CD4-positive, alpha-beta T cell (primary cell): ENCODE measurements at regions not wholly inside any gene's neighbourhood (a gene's known extent, or its start where the extent isn't known, plus 50 kb on each side); places are given as distances from the start of the nearest gene placed in this dataset.

Experiments
- ATAC-seq: fragments of 200-7000 bp; cut with Tn5 transposase; one replicate; pipeline ENCODE4 v1.10.0; 2022; ENCODE audit warnings: mild to moderate bottlenecking; ENCODE audit not compliant: poor library complexity
- CTCF ChIA-PET: fragments of 350-600 bp; sonication (Branson Sonifier 250); formaldehyde crosslinking; loops from one replicate; lab custom pipeline; 2021; ENCODE audit warnings: antibody characterized with exemption, inconsistent platforms; lab: Charles Lee
- POLR2A ChIA-PET: fragments of 350-600 bp; sonication (Branson Sonifier 250); formaldehyde crosslinking; loops from one replicate; lab custom pipeline; 2021; ENCODE audit warnings: antibody characterized with exemption, inconsistent platforms; lab: Charles Lee
- DNase-seq, 14 experiments: peaks; one replicate each; pipeline ENCODE4 v3.0.0-alpha.2; 2013 to 2020; ENCODE audit warnings: mixed read lengths in 2 of 14
- H3K27ac ChIP-seq, 2 donors: one replicate each; pipeline versions ENCODE4 v1.5.1 to v1.7.0; 2013; ENCODE audit warnings: low read length in 2 of 2, low read depth in 1 of 2, mild to moderate bottlenecking in 1 of 2
- H3K27me3 ChIP-seq, 2 experiments: 1 replicate in 1 of 2; 2 replicates in 1 of 2; pipeline versions ENCODE4 v1.6.1 to v1.7.0; 2013; ENCODE audit warnings: low read length in 2 of 2, control low read depth in 1 of 2, mild to moderate bottlenecking in 1 of 2, moderate library complexity in 1 of 2; ENCODE audit not compliant: insufficient read depth in 2 of 2, control insufficient read depth in 1 of 2
- H3K36me3 ChIP-seq: one replicate; pipeline ENCODE4 v1.6.1; 2013; ENCODE audit warnings: low read length, control low read depth; ENCODE audit not compliant: insufficient read depth
- H3K4me1 ChIP-seq: one replicate; pipeline ENCODE4 v1.6.1; 2013; ENCODE audit warnings: low read length, control low read depth; ENCODE audit not compliant: insufficient read depth
- H3K4me3 ChIP-seq: one replicate; pipeline ENCODE4 v1.5.1; 2013; ENCODE audit warnings: mild to moderate bottlenecking, low read length, moderate library complexity
- H3K9me3 ChIP-seq, 2 experiments: 1 replicate in 1 of 2; 2 replicates in 1 of 2; pipeline versions ENCODE4 v1.6.1 to v1.7.0; 2013; ENCODE audit warnings: low read length in 2 of 2, mild to moderate bottlenecking in 2 of 2, control low read depth in 1 of 2, moderate library complexity in 1 of 2; ENCODE audit not compliant: control insufficient read depth in 1 of 2, insufficient read depth in 1 of 2
- H3K27ac Mint-ChIP-seq: one replicate; pipeline ENCODE4 v1.8.0; 2020; ENCODE audit warnings: mixed read lengths
- H3K27me3 Mint-ChIP-seq: one replicate; pipeline ENCODE4 v1.8.0; 2021; ENCODE audit warnings: mixed read lengths
- H3K36me3 Mint-ChIP-seq: one replicate; pipeline ENCODE4 v1.8.0; 2021; ENCODE audit warnings: low read depth, mixed read lengths
- H3K4me1 Mint-ChIP-seq: one replicate; pipeline ENCODE4 v1.8.0; 2021; ENCODE audit warnings: low read depth, mixed read lengths
- H3K4me3 Mint-ChIP-seq: one replicate; pipeline ENCODE4 v1.8.0; 2020; ENCODE audit warnings: mild to moderate bottlenecking, mixed read lengths
- H3K9me3 Mint-ChIP-seq: one replicate; pipeline ENCODE4 v1.8.0; 2020; ENCODE audit warnings: mixed read lengths
- intact Hi-C, 2 experiments: fragments of 100-400 bp; cut with DNase I in 1 of 2; cut with micrococcal nuclease in 1 of 2; formaldehyde crosslinking; loops; one replicate each; pipeline versions ENCODE4 v1.15.1 to v1.9.0; 2023 to 2025; cut with DNase I, micrococcal nuclease
- TF ChIP-seq, protein P1 (sequence below): fragments of 200-600 bp; IDR thresholded peaks from one replicate; pipeline ENCODE4 v1.8.0; 2022; ENCODE audit warnings: antibody characterized with exemption, mild to moderate bottlenecking

DNA sequence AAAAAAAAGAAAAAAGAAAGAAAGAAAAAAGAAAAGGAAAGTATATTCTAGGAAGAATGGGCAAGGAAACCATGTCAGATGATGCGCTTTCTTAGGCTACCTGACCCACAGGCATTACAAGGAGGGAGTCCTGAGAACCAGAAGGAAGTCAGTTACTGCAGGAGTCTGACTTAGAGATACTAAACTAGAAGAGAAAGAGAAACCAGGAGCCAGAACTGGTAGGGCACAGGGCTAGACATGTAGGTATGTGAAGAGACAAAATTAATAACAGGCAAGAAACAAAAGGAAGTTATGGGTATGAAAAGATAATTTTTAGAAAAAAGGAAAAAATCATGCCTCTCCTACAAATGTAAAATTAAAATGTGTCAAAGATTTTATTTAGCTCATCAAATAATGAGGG, 63.3 kb upstream of the LRRN1 start:
- no peaks in the 10 kb centered on the region for H3K9me3 Mint-ChIP-seq
- ChIA-PET CTCF (no interaction called here), POLR2A (no interaction called here)
- Histone ChIP-seq H3K27ac (no peak overlapping the region), H3K27me3 (no peaks in the 10 kb centered on the region), H3K4me1 (no peaks in the 10 kb centered on the region), H3K9me3 (no peaks in the 10 kb centered on the region), H3K4me3 (no peak overlapping the region), H3K36me3 (no peaks in the 10 kb centered on the region)
- H3K27ac Mint-ChIP-seq = no peak overlapping the region
- TF ChIP-seq, protein P1, sequence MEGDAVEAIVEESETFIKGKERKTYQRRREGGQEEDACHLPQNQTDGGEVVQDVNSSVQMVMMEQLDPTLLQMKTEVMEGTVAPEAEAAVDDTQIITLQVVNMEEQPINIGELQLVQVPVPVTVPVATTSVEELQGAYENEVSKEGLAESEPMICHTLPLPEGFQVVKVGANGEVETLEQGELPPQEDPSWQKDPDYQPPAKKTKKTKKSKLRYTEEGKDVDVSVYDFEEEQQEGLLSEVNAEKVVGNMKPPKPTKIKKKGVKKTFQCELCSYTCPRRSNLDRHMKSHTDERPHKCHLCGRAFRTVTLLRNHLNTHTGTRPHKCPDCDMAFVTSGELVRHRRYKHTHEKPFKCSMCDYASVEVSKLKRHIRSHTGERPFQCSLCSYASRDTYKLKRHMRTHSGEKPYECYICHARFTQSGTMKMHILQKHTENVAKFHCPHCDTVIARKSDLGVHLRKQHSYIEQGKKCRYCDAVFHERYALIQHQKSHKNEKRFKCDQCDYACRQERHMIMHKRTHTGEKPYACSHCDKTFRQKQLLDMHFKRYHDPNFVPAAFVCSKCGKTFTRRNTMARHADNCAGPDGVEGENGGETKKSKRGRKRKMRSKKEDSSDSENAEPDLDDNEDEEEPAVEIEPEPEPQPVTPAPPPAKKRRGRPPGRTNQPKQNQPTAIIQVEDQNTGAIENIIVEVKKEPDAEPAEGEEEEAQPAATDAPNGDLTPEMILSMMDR = no peak
- no peaks in the 10 kb centered on the region for H3K27me3 Mint-ChIP-seq
- ATAC-seq (no peak), DNase-seq (no peak)
- H3K4me3 Mint-ChIP-seq = no peak overlapping the region
- no peaks in the 10 kb centered on the region for H3K4me1 Mint-ChIP-seq
- H3K36me3 Mint-ChIP-seq = no peaks in the 10 kb centered on the region
- intact Hi-C loops = no loop called here

DNA sequence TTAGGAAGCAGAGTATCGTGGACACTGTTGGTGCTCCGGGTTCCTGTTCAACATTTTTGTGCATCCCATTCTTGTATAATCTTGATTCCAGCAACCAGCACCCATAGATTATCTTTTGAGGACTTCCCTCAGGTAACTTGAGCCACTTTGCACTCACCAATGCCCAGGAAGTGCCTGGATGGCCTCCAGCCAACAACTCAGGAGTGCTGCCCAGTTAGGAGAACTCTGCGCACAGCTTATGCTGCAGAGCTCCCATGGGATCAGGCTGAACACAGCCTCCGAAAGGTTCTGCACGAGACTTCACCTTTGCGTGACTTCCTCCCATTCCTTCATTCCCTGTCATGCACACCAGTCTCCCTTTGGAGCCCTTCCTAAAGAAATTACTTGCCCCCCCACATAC, 64.3 kb upstream of the LRRN1 start:
- H3K4me1 ChIP-seq = no peaks in the 10 kb centered on the region
- ATAC-seq (no peak), DNase-seq (no peak)
- Mint-ChIP-seq H3K27me3 (no peaks in the 10 kb centered on the region), H3K9me3 (no peaks in the 10 kb centered on the region), H3K4me1 (no peaks in the 10 kb centered on the region), H3K4me3 (no peak overlapping the region), H3K27ac (no peak overlapping the region), H3K36me3 (no peaks in the 10 kb centered on the region)
- H3K9me3 ChIP-seq = no peaks in the 10 kb centered on the region
- H3K27ac ChIP-seq = no peak overlapping the region
- no peaks in the 10 kb centered on the region for H3K36me3 ChIP-seq
- H3K27me3 ChIP-seq = no peaks in the 10 kb centered on the region
- ChIA-PET POLR2A (no interaction called here), CTCF (no interaction called here)
- intact Hi-C loops = no loop called here
- TF ChIP-seq, protein P1 = no peak
- no peak overlapping the region for H3K4me3 ChIP-seq

DNA sequence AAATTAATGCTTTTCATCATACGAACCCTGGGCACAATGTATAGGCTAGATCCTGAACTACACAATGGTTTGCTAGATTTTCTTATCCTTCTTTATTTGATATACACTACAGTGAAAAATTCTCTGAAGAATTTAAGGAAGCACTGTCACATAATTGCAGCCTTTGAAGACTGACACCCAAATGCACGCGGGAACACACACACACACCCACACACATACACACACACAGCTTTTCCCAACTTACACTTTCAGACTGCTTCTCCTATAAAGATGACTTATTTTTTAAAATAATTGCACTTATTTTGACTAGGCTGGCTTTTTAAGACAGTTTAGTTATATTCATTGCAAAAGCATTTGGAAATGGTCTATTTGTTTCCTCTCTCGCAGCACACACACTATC, 70.0 kb upstream of the LRRN1 start:
- DNase-seq = no peak
- H3K4me1 ChIP-seq = no peaks in the 10 kb centered on the region
- ChIA-PET POLR2A (no interaction called here), CTCF (no interaction called here)
- no peaks in the 10 kb centered on the region for H3K27me3 ChIP-seq
- Mint-ChIP-seq H3K4me3 (no peak overlapping the region), H3K4me1 (no peaks in the 10 kb centered on the region), H3K27ac (no peak overlapping the region), H3K9me3 (peaks cover 2% of the 10 kb centered on the region), H3K27me3 (no peaks in the 10 kb centered on the region), H3K36me3 (no peaks in the 10 kb centered on the region)
- no peak overlapping the region for H3K27ac ChIP-seq
- TF ChIP-seq, protein P1 = no peak
- no peaks in the 10 kb centered on the region for H3K36me3 ChIP-seq
- no peak overlapping the region for H3K4me3 ChIP-seq
- H3K9me3 ChIP-seq = no peaks in the 10 kb centered on the region
- ATAC-seq = no peak
- intact Hi-C loops = no loop called here
